ENCODE measurements at regions not wholly inside any gene's neighbourhood (a gene's known extent, or its start where the extent isn't known, plus 50 kb on each side); places are given as distances from the start of the nearest gene placed in this dataset.
"Not testable (repeated sequence)": the region's sequence is repeated elsewhere in the genome, so short reads cannot be mapped to it uniquely, and the experiment has no call there.

DNA sequence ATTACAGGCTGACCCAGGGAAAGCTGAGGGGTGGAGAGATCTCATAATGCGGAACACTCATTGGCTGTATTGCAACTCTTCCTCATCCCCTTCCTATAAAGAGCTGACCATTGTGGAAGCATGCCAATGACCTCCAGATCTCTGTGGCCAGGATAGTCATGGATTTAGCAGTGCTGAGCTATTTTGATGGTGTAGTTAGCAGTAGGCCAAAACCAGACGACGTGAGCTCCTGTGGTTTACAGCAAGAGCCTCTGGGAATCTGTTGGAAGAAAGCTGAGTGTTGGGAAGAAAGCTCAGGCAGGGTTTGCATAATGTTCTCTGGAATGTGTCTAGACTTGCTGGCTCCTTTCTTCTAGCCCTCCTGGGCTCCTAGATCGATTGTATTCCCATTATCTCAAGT, 187.5 kb upstream of the GPC6 start:
- H3K79me2 ChIP-seq (ENCODE audit: insufficient read depth, low read length): no peaks in the 10 kb centered on the region
- no peaks in the 10 kb centered on the region for H3K27me3 ChIP-seq (ENCODE audit: insufficient read depth, low read length)
- no peaks in the 10 kb centered on the region for H3K9me2 ChIP-seq (ENCODE audit: low read depth, low read length)
- no peaks in the 10 kb centered on the region for H3K4me1 ChIP-seq (ENCODE audit: insufficient read depth, low read length, severe bottlenecking)
- no peaks in the 10 kb centered on the region for H4K20me1 ChIP-seq (ENCODE audit: insufficient read depth, low read length)
- H3K4me3 ChIP-seq (ENCODE audit: low read depth, low read length, poor library complexity, severe bottlenecking): no peak overlapping the region
- no peaks in the 10 kb centered on the region for H3F3A ChIP-seq (ENCODE audit: insufficient read depth, low read length)
- H2AFZ ChIP-seq (ENCODE audit: low read length): no peak overlapping the region
- no peak for TF ChIP-seq EZH2 (IDR thresholded peaks at IDR 0.05; ENCODE audit: borderline replicate concordance, low read length)
- TF ChIP-seq, protein P1, sequence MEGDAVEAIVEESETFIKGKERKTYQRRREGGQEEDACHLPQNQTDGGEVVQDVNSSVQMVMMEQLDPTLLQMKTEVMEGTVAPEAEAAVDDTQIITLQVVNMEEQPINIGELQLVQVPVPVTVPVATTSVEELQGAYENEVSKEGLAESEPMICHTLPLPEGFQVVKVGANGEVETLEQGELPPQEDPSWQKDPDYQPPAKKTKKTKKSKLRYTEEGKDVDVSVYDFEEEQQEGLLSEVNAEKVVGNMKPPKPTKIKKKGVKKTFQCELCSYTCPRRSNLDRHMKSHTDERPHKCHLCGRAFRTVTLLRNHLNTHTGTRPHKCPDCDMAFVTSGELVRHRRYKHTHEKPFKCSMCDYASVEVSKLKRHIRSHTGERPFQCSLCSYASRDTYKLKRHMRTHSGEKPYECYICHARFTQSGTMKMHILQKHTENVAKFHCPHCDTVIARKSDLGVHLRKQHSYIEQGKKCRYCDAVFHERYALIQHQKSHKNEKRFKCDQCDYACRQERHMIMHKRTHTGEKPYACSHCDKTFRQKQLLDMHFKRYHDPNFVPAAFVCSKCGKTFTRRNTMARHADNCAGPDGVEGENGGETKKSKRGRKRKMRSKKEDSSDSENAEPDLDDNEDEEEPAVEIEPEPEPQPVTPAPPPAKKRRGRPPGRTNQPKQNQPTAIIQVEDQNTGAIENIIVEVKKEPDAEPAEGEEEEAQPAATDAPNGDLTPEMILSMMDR (IDR thresholded peaks at IDR 0.05; ENCODE audit: low read length): no peak
- H3K4me2 ChIP-seq (ENCODE audit: low read length): no peak overlapping the region
- no peak overlapping the region for H3K27ac ChIP-seq (ENCODE audit: low read depth, low read length, poor library complexity, severe bottlenecking)
- no peak overlapping the region for H3K9ac ChIP-seq (ENCODE audit: low read length)
- no peaks in the 10 kb centered on the region for H3K36me3 ChIP-seq (ENCODE audit: insufficient read depth, low read length)
- H3K9me3 ChIP-seq (ENCODE audit: low read length): no peaks in the 10 kb centered on the region

DNA sequence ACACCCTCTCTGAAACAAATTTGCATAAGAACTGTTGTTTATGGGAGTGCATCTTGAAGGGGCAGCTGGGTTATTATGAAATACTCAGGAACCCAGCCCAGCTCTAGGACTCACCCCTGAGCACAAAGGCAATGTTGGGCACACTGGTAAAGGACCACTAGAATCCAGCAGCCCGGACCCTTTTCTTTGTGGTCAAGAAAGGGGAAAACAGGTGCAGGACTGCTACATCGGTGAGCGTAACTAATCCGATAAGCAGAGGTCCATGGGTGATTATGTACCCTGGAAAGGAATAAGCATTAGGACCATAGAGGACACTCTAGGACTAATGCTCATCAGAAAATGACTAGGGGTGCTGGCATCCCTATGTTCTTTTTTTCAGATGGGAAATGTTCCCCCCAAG, 185.0 kb upstream of the GPC6 start:
- H3K36me3 ChIP-seq (ENCODE audit: insufficient read depth, low read length); H3K27ac ChIP-seq (ENCODE audit: low read depth, low read length, poor library complexity, severe bottlenecking); H3K9me2 ChIP-seq (ENCODE audit: low read depth, low read length); H3K4me1 ChIP-seq (ENCODE audit: insufficient read depth, low read length, severe bottlenecking); H3K9ac ChIP-seq (ENCODE audit: low read length); H3K4me3 ChIP-seq (ENCODE audit: low read depth, low read length, poor library complexity, severe bottlenecking); H3K4me2 ChIP-seq (ENCODE audit: low read length); H3K9me3 ChIP-seq (ENCODE audit: low read length); H3F3A ChIP-seq (ENCODE audit: insufficient read depth, low read length); H4K20me1 ChIP-seq (ENCODE audit: insufficient read depth, low read length); H3K27me3 ChIP-seq (ENCODE audit: insufficient read depth, low read length); H2AFZ ChIP-seq (ENCODE audit: low read length); H3K79me2 ChIP-seq (ENCODE audit: insufficient read depth, low read length): not testable (repeated sequence)

DNA sequence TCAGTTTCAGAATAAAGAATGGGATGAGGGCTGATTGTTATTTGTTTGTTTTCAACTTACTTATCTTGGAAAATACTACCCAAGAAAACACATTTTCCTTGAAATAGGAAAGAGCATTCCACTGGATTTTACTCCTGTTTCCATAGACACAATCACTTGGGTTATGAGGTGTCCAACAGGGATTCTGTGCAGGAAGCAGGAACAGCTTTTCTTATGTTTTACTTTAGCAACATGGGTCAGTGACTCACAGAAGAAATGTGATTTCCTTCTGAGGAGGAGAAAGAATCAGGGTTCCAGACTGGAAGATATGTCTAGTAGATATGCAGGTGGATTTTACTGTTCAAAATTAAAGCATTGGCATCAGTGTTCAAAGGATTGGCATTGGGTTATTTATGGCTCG, 180.8 kb upstream of the GPC6 start:
- Histone ChIP-seq H3K4me3 (ENCODE audit: low read depth, low read length, poor library complexity, severe bottlenecking) (no peak overlapping the region), H3K9me3 (ENCODE audit: low read length) (no peaks in the 10 kb centered on the region), H3K9me2 (ENCODE audit: low read depth, low read length) (no peaks in the 10 kb centered on the region), H2AFZ (ENCODE audit: low read length) (no peak overlapping the region), H4K20me1 (ENCODE audit: insufficient read depth, low read length) (no peaks in the 10 kb centered on the region), H3K4me1 (ENCODE audit: insufficient read depth, low read length, severe bottlenecking) (no peaks in the 10 kb centered on the region), H3K4me2 (ENCODE audit: low read length) (no peak overlapping the region), H3K27me3 (ENCODE audit: insufficient read depth, low read length) (no peaks in the 10 kb centered on the region), H3F3A (ENCODE audit: insufficient read depth, low read length) (no peaks in the 10 kb centered on the region), H3K27ac (ENCODE audit: low read depth, low read length, poor library complexity, severe bottlenecking) (no peak overlapping the region), H3K9ac (ENCODE audit: low read length) (no peak overlapping the region), H3K36me3 (ENCODE audit: insufficient read depth, low read length) (no peaks in the 10 kb centered on the region), H3K79me2 (ENCODE audit: insufficient read depth, low read length) (no peaks in the 10 kb centered on the region)
- TF ChIP-seq, protein P1 (IDR thresholded peaks at IDR 0.05; ENCODE audit: low read length): no peak
- no peak for TF ChIP-seq EZH2 (IDR thresholded peaks at IDR 0.05; ENCODE audit: borderline replicate concordance, low read length)

DNA sequence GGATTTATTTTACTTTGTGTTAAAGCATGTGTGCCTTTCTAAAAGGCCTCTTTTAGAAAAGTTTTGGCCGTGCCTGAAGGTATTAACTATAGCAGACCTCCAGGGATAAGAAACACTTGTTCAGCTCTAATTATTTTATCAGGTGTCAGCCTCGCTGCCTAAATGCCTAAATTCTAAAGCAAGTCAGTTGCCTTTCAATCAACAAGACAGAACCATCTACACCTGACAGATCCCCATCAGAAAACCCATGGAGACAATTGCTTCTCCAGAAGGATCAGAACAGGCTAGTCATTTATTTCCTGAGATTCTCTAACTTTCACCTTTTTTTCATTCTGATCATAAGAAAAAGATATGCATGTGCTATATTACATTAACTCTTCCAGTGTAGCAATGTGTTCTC, 171.4 kb upstream of the GPC6 start:
- Histone ChIP-seq H3F3A (ENCODE audit: insufficient read depth, low read length) (no peaks in the 10 kb centered on the region), H3K9ac (ENCODE audit: low read length) (no peak overlapping the region), H3K4me3 (ENCODE audit: low read depth, low read length, poor library complexity, severe bottlenecking) (no peak overlapping the region), H3K9me2 (ENCODE audit: low read depth, low read length) (no peaks in the 10 kb centered on the region), H3K4me1 (ENCODE audit: insufficient read depth, low read length, severe bottlenecking) (no peaks in the 10 kb centered on the region), H3K36me3 (ENCODE audit: insufficient read depth, low read length) (no peaks in the 10 kb centered on the region), H2AFZ (ENCODE audit: low read length) (no peak overlapping the region), H3K4me2 (ENCODE audit: low read length) (no peak overlapping the region), H3K9me3 (ENCODE audit: low read length) (no peaks in the 10 kb centered on the region), H3K79me2 (ENCODE audit: insufficient read depth, low read length) (no peaks in the 10 kb centered on the region), H3K27ac (ENCODE audit: low read depth, low read length, poor library complexity, severe bottlenecking) (no peak overlapping the region), H4K20me1 (ENCODE audit: insufficient read depth, low read length) (no peaks in the 10 kb centered on the region), H3K27me3 (ENCODE audit: insufficient read depth, low read length) (no peaks in the 10 kb centered on the region)
- TF ChIP-seq, protein P1 (IDR thresholded peaks at IDR 0.05; ENCODE audit: low read length): no peak
- no peak for TF ChIP-seq EZH2 (IDR thresholded peaks at IDR 0.05; ENCODE audit: borderline replicate concordance, low read length)

Measured in OCI-LY1 (cell line).